IPS-18a (cell line): ENCODE measurements at regions not wholly inside any gene's neighbourhood (a gene's known extent, or its start where the extent isn't known, plus 50 kb on each side); places are given as distances from the start of the nearest gene placed in this dataset.

Source experiments
- H3K27ac ChIP-seq: one replicate; pipeline ENCODE4 v1.5.1; 2013; ENCODE audit warnings: low read length
- H3K27me3 ChIP-seq: one replicate; pipeline ENCODE4 v1.6.1; 2013; ENCODE audit warnings: mild to moderate bottlenecking, low read length; ENCODE audit not compliant: control insufficient read depth, insufficient read depth
- H3K36me3 ChIP-seq: one replicate; pipeline ENCODE4 v1.6.1; 2013; ENCODE audit warnings: low read depth, low read length; ENCODE audit not compliant: control insufficient read depth
- H3K4me1 ChIP-seq: one replicate; pipeline ENCODE4 v1.6.1; 2013; ENCODE audit warnings: low read depth, low read length; ENCODE audit not compliant: control insufficient read depth
- H3K4me3 ChIP-seq: one replicate; pipeline ENCODE4 v1.5.1; 2013; ENCODE audit warnings: low read length
- H3K9ac ChIP-seq: one replicate; pipeline ENCODE4 v1.6.1; 2013; ENCODE audit warnings: mild to moderate bottlenecking, low read length, moderate library complexity
- H3K9me3 ChIP-seq: one replicate; pipeline ENCODE4 v1.6.1; 2013; ENCODE audit warnings: low read depth, low read length; ENCODE audit not compliant: control insufficient read depth

DNA sequence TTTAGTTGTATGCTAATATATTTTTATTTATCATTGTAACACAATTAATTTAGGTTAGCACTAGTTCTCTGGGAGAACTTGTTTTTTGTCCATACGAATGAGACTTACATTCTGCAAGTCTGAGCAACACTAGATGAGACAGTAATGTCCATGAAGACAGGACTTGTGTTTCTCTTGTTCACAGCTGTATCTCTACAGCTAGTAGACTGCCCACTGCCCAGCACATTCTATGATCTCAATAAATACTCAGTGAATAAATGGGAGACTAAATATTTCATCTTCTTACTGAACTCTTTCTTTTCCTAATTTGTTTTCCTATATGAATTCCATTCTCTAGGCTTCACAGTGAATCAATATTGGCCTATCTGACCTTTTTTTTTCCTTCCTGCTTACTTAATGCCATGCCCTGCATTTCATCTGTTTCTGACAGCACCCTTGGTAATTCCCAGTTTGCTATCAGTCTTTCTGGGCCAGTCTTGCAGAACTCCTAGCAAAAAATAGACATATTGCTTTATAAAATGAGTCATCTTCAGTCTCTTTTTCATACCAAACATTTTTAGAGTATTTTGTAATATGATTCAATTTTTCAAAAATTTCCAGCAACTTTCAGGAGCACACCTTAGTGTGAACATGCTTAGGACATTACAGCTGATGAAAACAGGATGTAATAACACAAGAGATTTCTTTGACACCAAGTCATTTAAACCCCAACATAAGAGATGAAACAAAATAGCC is 185.5 kb upstream of the ATP2B1 start:
- H3K9ac ChIP-seq = no peak overlapping the region
- H3K4me3 ChIP-seq = no peak overlapping the region
- no peaks in the 10 kb centered on the region for H3K36me3 ChIP-seq
- no peaks in the 10 kb centered on the region for H3K27me3 ChIP-seq
- no peak overlapping the region for H3K27ac ChIP-seq
- H3K4me1 ChIP-seq = peaks cover under 1% of the 10 kb centered on the region
- no peaks in the 10 kb centered on the region for H3K9me3 ChIP-seq

DNA sequence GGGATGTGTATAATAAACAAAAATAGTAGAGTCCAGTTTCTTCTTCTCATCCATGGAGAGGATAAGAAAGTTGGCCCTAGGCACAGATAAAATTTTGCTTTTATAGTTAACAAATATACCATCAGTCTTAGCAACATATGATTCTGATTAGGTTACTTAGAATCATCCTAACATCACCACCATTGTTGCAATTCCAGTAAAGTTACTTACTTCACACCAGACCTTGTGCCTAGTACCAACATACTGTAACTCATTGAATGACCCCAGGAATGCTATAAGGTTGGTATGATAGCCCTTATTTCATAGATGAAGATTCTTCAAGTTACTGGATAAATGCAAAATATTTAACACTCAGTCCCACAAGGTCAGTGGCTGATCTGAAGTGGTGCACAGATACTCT is 183.8 kb upstream of the ATP2B1 start:
- H3K36me3 ChIP-seq = no peaks in the 10 kb centered on the region
- H3K4me1 ChIP-seq = no peaks in the 10 kb centered on the region
- H3K9me3 ChIP-seq = no peaks in the 10 kb centered on the region
- H3K27me3 ChIP-seq = no peaks in the 10 kb centered on the region
- no peak overlapping the region for H3K4me3 ChIP-seq
- no peak overlapping the region for H3K9ac ChIP-seq
- H3K27ac ChIP-seq = no peak overlapping the region

DNA sequence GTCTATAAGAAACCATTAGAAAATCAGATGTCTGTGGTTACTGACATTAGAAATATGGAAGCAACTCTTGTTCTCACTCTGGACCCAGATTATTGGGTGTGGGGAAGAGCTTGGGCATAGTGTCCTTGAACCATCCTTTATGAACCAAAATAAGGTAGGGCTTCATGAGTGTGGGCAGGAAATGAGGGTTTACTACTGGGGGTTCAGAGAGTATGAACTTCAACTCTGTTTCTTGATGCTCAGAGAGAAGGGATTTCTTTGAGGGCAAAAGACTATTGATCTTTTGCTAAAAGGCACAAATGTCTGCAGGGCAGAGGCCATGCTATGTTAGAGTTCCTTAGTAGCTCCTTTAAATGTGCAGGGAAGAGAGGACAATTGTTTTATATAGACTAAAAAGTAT is 183.3 kb upstream of the ATP2B1 start:
- no peak overlapping the region for H3K9ac ChIP-seq

DNA sequence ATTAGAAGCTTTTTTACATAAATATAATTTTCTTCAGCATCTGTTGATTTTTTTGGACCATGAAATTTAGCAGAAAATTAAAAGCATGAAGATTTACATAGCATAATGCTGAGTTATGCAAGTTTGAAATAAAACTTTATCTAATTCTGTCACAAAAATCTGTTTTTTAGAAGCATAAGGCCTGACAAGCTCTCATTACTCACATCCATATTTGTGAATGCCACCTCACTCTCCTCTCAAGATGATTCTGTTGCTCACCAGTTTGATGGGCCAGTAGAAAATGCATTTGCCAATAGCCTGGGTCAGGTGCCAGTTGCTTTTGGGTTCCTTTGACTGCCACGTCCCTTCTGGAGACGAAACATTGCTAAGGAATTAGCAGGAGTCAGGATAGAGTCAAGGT is 181.5 kb upstream of the ATP2B1 start:
- H3K4me3 ChIP-seq = no peak overlapping the region
- peaks cover 8% of the 10 kb centered on the region for H3K4me1 ChIP-seq
- no peaks in the 10 kb centered on the region for H3K36me3 ChIP-seq
- H3K9ac ChIP-seq = no peak overlapping the region
- H3K27ac ChIP-seq = no peak overlapping the region
- no peaks in the 10 kb centered on the region for H3K27me3 ChIP-seq
- H3K9me3 ChIP-seq = no peaks in the 10 kb centered on the region

More for the DNA sequence above, 183.3 kb upstream of the ATP2B1 start:
- Histone ChIP-seq H3K4me1 (no peaks in the 10 kb centered on the region), H3K36me3 (no peaks in the 10 kb centered on the region), H3K27me3 (no peaks in the 10 kb centered on the region), H3K27ac (no peak overlapping the region), H3K9me3 (no peaks in the 10 kb centered on the region), H3K4me3 (no peak overlapping the region)

DNA sequence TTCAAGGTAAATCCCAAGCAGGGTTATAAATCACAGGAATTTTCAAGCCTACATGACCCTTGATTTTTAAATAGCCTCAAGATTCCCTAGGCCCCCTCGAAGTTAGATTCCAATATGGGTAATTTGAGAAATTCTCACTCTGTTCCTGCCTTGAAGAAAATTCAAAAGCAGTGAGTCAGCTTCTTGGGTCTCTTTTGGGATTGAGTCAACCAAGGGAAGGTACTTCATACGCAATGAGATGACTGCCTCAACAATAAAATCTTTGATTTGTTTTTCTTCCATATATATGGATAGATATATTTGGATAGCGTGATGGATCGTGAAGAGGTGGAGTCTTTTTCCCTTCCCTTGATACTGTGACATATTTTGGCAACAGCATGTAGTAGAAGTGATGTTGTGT is 180.4 kb upstream of the ATP2B1 start:
- H3K27me3 ChIP-seq = no peaks in the 10 kb centered on the region
- no peak overlapping the region for H3K9ac ChIP-seq
- H3K36me3 ChIP-seq = no peaks in the 10 kb centered on the region
- no peak overlapping the region for H3K27ac ChIP-seq
- peaks cover 19% of the 10 kb centered on the region for H3K4me1 ChIP-seq
- no peak overlapping the region for H3K4me3 ChIP-seq
- H3K9me3 ChIP-seq = no peaks in the 10 kb centered on the region

DNA sequence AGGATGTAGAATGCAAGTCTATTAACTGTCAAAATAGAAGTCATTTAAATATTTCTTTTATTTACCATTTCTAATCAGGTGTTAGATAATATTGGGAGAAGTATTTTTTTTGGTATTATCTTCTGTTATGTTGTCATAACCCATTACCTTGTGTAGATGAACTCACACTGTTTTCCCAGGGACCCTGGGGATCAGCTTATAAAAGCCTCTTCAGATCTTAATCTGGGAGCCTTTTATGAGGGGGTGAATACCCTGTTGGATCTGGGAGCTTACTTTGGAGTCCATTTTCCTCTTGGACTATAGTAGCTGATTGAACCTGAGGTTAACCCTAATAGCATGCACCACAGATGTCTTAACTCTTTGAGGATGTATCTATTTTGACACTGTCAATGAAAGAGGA is 176.3 kb upstream of the ATP2B1 start:
- Histone ChIP-seq H3K9ac (no peak overlapping the region), H3K36me3 (no peaks in the 10 kb centered on the region), H3K4me3 (no peak overlapping the region), H3K27ac (no peak overlapping the region), H3K27me3 (no peaks in the 10 kb centered on the region), H3K9me3 (no peaks in the 10 kb centered on the region), H3K4me1 (peaks cover 39% of the 10 kb centered on the region)

DNA sequence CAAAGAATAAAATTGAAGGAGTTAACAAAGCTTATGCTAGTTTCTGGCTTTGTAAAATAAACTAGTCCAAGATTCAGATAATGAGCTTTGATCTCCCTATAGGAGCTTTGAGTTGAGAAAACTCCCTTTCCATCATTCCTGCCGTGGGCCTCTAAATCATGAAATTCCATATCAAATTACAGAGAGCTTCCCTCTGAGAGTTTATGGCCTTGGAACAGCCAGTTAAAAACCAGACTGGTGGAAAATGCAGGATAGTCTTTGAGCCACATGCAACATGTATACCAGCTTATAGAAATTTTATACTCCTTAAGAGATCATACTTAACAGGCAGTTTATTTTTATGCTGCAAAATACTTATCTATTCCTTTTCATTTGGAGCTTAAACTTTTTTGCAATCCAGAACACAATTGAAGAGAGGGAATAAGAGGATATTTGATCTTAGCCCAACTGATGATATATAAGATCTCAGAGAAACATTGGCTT is 175.8 kb upstream of the ATP2B1 start:
- Histone ChIP-seq H3K9ac (no peak overlapping the region), H3K27ac (no peak overlapping the region), H3K4me3 (peak overlapping the region; percentile 31), H3K27me3 (no peaks in the 10 kb centered on the region), H3K36me3 (no peaks in the 10 kb centered on the region), H3K4me1 (peaks cover 39% of the 10 kb centered on the region), H3K9me3 (no peaks in the 10 kb centered on the region)

DNA sequence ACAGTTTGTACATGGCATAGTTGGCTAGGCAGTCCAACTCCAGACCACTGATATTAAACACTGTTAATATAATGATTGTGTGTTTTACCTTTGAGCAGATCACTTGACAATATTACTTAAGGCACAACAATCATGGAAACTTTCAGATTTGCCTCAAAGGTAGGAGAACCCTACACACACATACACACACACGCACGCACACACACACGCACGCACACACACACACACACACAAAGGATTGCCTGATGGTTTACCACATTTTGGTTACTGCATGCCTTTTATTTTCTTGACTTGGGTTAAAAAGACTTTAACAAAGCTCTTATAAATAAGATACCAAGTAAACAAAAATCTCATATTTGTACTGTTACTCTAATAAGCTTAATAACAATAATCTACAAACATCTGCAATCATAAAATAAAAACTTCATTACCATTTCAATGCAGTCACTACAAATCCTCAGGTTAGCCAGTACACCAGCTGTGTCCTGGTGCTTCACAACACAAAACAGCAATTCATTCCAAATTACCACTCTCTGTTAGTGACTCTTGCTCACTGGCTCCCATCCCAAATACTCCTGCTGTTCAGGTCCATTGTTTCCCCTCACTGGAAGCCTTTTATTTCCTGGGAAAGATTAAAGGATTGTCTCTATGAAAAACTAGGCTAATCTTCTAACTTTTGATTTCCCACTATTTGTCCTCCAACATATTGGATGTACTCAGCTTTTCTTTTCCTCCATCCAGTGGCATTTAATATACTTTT is 175.2 kb upstream of the ATP2B1 start:
- Histone ChIP-seq H3K9ac (no peak overlapping the region), H3K4me3 (peak overlapping the region; percentile 31), H3K4me1 (peaks cover 39% of the 10 kb centered on the region), H3K9me3 (no peaks in the 10 kb centered on the region), H3K27me3 (no peaks in the 10 kb centered on the region), H3K27ac (peak overlapping the region; percentile 40), H3K36me3 (no peaks in the 10 kb centered on the region)

DNA sequence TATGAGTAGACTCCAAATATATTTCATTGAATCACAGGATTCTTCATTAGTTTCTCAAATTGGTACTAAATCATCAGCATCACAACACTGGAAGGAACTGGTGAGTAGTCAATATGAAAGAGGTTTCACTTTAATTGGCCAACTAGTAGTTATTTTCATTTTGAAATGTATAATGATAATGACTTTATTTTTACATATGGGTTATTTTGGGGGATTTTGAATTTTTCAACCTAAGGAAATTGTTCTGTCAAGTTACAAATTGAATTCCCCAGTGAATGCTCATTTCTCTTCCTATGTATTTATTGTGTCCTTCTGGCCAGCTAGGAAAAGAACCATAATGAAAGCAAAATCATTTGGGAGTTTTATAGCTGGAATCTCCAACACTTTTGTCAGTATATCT is 174.2 kb upstream of the ATP2B1 start:
- no peaks in the 10 kb centered on the region for H3K36me3 ChIP-seq
- no peaks in the 10 kb centered on the region for H3K9me3 ChIP-seq
- no peak overlapping the region for H3K27ac ChIP-seq
- H3K27me3 ChIP-seq = no peaks in the 10 kb centered on the region
- H3K4me1 ChIP-seq = peaks cover 39% of the 10 kb centered on the region
- H3K4me3 ChIP-seq = no peak overlapping the region
- H3K9ac ChIP-seq = no peak overlapping the region

DNA sequence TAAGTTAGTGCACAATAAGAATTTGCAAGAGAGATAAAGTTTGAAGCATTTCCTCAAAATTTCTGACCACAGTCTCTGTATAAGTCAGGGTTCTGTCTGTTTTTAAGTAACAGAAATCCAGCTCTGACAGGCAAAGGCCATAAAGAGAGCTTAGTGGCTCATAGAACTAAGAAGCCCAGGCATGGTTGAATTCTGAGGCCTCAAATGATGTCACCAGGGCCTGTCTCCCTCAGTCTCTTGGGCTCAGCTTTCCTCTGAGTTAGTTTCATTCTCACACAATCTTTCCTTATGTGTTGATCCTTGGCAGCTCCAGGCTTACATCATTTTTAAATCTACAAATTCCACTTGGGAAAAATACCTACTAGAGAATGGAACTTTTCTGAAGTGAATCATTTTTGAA is 173.4 kb upstream of the ATP2B1 start:
- Histone ChIP-seq H3K4me1 (peaks cover 39% of the 10 kb centered on the region), H3K27ac (no peak overlapping the region), H3K9ac (no peak overlapping the region), H3K36me3 (no peaks in the 10 kb centered on the region), H3K9me3 (no peaks in the 10 kb centered on the region), H3K27me3 (no peaks in the 10 kb centered on the region), H3K4me3 (no peak overlapping the region)

DNA sequence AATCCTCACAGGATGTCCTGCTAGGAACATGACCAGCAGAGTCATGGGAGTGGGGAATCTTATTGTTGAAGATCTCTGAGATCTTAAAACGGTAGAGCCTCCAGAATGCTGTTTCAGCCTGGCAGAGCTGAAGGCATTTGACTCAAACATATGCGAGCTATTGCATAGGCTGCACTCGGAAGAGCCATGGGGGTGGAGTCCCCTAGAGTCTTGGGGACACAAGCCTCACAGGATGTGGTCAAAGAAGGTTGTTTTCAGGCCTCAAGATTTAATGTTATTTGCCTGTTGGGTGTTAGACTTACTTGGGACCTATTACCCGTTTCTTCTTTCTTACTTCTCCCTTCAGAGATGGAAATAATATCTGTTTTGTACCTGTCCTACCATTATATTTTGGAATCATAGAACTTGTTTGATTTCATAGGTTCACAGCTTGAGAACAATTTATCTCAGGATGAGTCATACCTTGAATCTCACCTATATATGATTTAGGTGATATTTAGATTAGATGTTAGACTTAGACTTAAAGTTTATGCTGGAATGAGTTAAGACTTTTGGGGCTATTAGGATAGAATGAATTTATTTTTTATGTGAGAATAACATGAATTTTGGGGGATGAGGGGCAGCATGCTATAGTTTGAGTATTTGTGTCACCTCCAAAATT is 172.2 kb upstream of the ATP2B1 start:
- Histone ChIP-seq H3K4me1 (peaks cover 38% of the 10 kb centered on the region), H3K36me3 (no peaks in the 10 kb centered on the region), H3K9me3 (no peaks in the 10 kb centered on the region), H3K27me3 (no peaks in the 10 kb centered on the region), H3K9ac (no peak overlapping the region), H3K27ac (no peak overlapping the region), H3K4me3 (no peak overlapping the region)
